Fibroblast of pulmonary artery (primary cell): ENCODE measurements at regions not wholly inside any gene's neighbourhood (a gene's known extent, or its start where the extent isn't known, plus 50 kb on each side); places are given as distances from the start of the nearest gene placed in this dataset.

Experiments used
- DNase-seq: peaks from one replicate; pipeline ENCODE4 v3.0.0-alpha.2; 2010; ENCODE audit warnings: low read depth
- H3K4me3 ChIP-seq: replicated peaks from 2 replicates; pipeline ENCODE4 v1.5.1; 2011; ENCODE audit warnings: low read depth, mild to moderate bottlenecking, control low read depth, low read length, moderate library complexity
- CTCF ChIP-seq: IDR thresholded peaks from 2 replicates; pipeline ENCODE4 v1.5.1; 2011; ENCODE audit warnings: mild to moderate bottlenecking, control low read depth, low read length, inconsistent platforms; ENCODE audit errors: missing control alignments

DNA sequence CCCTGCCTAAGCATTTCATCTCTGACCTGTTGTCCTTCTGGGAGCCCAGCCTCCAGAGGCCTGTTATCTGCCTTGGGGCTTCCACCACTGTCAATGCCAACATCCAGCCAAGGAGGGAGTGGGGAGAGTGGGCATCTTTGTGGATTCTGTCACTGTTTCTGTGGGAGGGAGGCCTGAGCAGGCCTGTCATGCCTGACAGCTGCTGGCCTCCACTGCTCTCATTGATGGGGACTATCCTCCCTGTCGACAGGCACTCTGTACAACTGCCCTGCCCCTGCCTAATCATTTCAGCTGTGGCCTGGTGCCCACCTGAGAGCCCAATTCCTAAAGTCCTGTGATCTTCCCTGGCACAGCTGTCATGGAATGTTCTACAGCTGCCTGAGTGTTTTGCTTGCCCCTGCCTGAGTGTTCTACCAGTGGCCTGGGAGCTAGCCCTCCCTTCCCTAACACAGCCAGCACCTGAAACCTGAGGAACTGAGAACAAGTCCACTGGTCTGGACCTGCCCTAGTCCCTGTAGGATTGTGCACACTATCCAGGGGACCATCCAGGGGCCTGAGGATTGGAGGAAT, 145.3 kb downstream of the FAM83B start:
- DNase-seq: no peak
- TF ChIP-seq CTCF: no peak
- H3K4me3 ChIP-seq: no peak overlapping the region

DNA sequence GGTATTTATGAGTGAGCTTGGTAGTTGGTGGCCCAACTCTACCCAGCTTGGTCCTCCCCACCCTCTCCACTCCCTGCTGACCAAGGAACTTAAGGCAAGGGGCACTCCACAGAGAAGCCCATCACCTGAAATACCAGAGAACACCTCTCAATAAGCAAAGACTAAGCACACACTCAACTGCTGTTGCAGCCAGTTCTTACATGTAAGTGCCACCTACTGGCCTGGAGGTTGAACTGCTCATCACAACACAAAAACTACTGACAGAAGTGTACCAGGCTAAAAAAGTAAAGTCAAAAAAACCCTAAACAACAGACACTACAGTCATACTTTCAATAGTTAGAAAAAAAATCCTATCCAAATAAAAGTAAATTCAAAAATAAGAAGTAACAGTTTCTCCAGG, 146.2 kb downstream of the FAM83B start:
- TF ChIP-seq CTCF: peak; percentile 46
- peak; percentile 26 for DNase-seq
- no peak overlapping the region for H3K4me3 ChIP-seq

GRCh38 chr6:54993294-54993693, 146.7 kb downstream of the FAM83B start:
- no peak overlapping the region for H3K4me3 ChIP-seq
- TF ChIP-seq CTCF: no peak
- DNase-seq: no peak

- H3K4me3 ChIP-seq: no peak overlapping the region
- DNase-seq: no peak
- TF ChIP-seq CTCF: no peak
Observed at GRCh38 chr6:54993948-54994347, 147.4 kb downstream of the FAM83B start.

DNA sequence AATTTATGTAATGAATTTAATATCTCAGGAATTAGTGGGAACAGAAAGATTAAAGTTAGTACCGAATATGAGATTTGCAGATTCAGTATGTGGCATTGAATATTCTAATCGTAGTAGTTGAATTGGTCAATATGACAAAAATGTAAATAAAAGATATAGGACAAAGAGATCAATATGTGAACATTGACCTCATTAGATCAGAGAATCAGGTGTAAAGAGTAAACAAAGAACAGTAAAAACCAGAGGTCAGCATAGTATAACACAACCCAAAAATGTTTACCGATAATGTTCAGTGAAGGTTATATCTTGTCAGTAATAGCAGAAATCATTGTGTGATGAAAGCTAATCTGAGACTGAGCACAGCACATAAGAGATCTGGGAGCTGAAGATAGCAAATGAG, 152.0 kb downstream of the FAM83B start:
- no peak for TF ChIP-seq CTCF
- DNase-seq: no peak
- no peak overlapping the region for H3K4me3 ChIP-seq

GRCh38 chr6:55003719-55004430, 157.3 kb downstream of the FAM83B start:
- DNase-seq: no peak
- no peak for TF ChIP-seq CTCF

GRCh38 chr6:55009131-55009530, 162.6 kb downstream of the FAM83B start:
- DNase-seq: no peak
- no peak for TF ChIP-seq CTCF
- no peak overlapping the region for H3K4me3 ChIP-seq

More at GRCh38 chr6:55003719-55004430, 157.3 kb downstream of the FAM83B start:
- H3K4me3 ChIP-seq: no peak overlapping the region
